HUDEP-2 (cell line): ENCODE measurements at regions not wholly inside any gene's neighbourhood (a gene's known extent, or its start where the extent isn't known, plus 50 kb on each side); places are given as distances from the start of the nearest gene placed in this dataset.
"Not testable (repeated sequence)": the region's sequence is repeated elsewhere in the genome, so short reads cannot be mapped to it uniquely, and the experiment has no call there.

ENCODE experiments used
- DNase-seq, 76 experiments: peaks; one replicate each; lab custom pipeline; 2025; ENCODE audit not compliant: unreplicated experiment in 76 of 76; lab: John Stamatoyannopoulos, UW

- DNase-seq = no peak
Observed at GRCh38 chr11:28961726-28962125, 853.5 kb downstream of the METTL15 start.

GRCh38 chr11:28956446-28956845 lies 848.3 kb downstream of the METTL15 start:
- DNase-seq = no peak

DNA sequence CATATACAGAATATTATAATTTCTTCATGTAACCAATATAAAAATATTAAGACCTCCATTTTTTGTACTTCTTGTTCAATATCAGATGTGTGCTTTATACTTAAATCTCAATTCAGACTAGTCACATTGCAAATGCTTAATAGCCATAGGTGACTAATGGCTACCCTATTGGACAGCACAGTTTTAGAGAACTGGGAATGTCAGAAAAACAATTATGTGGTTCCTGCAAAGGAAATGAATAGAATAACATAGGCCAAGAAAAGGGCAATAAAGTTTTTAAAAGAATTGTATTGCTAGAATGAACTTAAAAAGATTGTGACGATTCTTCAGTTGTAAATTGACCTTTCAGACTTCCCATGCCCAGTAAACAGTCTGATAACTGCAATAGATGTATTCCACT lies 843.0 kb downstream of the METTL15 start:
- DNase-seq = no peak

DNA sequence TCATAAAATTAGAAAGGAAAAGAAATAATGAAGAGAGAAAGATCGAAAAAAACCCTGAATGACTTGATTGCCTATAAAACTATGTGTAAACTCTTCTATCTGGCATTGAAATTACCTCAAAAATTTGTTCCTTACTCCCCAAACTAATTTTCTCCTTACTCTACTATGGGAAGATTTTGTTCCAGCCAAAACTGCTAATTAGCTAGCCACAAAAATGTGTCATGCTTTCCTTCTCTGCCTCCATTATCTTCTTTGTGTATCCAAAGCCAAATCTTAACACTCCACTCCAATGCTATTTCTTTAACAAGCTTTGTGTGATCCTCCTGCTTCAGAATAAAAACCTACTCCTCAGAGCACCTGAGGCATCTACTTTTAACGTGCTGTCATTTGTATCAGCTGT lies 831.2 kb downstream of the METTL15 start:
- DNase-seq = no peak

GRCh38 chr11:28938091-28938490 lies 829.9 kb downstream of the METTL15 start:
- no peak for DNase-seq

GRCh38 chr11:28932940-28933339 lies 824.8 kb downstream of the METTL15 start:
- DNase-seq = no peak

DNA sequence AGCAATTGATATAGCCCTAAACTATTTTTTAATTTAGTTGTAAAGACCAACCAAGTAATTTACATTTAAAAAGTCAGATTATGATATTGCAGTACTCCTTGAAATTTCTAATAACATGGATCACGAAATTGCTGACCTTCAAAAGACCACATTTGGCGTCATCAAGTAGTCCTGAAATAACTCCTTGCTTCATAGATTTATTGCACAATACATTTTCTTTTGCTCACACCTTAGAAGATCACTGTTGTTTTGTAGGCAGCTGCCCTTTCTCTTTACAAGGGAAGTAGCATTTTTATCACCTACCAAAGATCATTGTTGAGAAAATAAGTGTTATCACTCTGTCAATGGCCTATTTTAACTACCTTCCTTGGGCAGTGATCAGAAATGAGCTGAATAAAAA lies 815.8 kb downstream of the METTL15 start:
- DNase-seq = no peak

GRCh38 chr11:28922386-28922981 lies 814.3 kb downstream of the METTL15 start:
- no peak for DNase-seq

GRCh38 chr11:28919194-28919593 lies 811.0 kb downstream of the METTL15 start:
- DNase-seq = no peak

DNA sequence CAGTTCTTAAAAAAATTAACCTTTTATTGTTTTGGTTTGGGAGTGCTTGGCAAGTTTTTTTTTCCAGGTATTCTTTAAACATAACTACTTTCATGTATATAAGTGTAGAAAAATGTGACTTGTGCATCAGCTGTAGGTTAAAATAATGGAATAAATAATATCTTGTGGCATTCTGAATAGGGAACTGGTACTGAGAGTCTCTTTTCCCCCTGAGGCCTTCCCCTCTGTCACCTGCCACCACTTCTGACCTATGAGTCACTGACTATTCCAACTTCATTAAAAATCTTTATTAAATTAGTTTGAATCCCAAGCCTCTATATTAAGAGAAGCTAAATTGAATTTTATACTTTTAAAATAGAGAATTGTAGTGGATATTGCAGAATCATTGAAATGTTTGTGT lies 805.7 kb downstream of the METTL15 start:
- DNase-seq = no peak

DNA sequence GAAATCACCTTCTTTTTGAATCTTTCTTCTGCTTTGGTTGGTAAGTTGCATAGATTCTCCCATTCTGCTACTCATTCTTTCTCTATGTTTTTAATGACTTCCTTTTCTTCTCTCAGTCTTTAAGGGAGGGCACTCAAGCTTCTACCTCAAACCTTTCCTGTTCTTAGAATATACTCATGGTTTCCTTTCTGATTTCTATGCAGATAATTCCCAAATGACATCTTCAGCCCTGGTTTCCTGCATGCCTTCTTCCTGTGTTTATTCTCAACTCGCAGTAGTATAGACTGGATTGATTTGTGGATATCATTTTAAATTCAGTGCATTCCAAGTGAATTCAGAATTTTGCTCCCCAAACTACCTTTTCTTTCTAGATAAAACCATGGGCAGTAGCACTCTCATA lies 803.6 kb downstream of the METTL15 start:
- DNase-seq = no peak

DNA sequence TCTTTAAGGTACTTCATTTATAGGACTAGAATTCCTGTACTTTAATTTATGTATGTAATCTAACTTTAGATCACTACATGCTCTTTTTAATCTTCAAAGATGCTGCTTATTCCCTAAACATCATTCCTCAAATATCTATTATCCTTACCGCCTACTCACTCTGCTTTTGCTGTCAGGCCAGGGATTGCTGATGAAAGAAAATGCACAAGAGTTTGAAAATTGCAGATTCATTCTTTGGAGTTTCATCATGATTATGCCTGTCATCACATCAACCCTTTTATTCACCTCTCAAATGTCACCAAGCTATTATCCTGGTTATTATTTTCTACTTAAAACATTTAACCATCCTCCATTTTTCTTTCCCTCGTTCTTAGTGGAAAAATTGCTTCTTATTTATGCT lies 802.7 kb downstream of the METTL15 start:
- DNase-seq = no peak

- DNase-seq = no peak
Observed at GRCh38 chr11:28903716-28904115, 795.5 kb downstream of the METTL15 start.

GRCh38 chr11:28900427-28900826 lies 792.2 kb downstream of the METTL15 start:
- no peak for DNase-seq

DNA sequence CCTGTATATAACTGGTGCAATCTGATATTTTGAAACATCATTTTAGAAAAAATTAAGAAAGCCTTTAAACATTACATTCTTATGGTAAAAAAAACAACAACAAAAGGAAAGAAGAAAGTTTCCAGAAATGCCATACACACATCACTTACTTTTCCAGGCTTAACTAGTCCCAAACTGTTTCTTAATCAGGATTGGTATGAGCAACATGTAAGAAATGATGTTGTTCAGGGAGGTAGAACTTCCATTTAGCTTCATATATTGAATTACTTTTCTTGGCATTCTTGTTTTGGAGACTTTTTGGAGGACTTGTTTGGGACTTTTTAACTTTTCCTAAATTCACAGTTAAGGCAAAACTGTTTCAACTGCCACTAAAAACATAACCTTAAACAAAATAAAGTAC lies 791.5 kb downstream of the METTL15 start:
- DNase-seq = no peak

DNA sequence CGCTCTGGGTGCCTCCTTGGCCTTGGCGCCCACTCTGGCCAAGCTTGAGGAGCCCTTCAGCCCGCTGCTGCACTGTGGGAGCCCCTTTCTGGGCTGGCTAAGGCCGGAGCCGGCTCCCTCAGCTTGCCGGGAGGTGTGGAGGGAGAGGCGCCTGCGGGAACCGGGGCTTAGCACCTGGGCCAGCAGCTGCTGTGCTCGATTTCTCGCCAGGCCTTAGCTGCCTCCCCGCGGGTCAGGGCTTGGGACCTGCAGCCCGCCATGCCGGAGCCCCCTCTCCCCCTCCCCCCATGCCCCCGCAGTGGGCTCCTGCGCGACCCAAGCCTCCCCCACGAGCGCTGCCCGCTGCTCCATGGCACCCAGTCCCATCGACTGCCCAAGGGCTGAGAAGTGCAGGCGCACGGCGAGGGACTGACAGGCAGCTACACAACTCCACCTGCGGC lies 782.4 kb downstream of the METTL15 start:
- DNase-seq = not testable (repeated sequence)

GRCh38 chr11:28887681-28888080 lies 779.5 kb downstream of the METTL15 start:
- no peak for DNase-seq

GRCh38 chr11:28879869-28880268 lies 771.7 kb downstream of the METTL15 start:
- no peak for DNase-seq

DNA sequence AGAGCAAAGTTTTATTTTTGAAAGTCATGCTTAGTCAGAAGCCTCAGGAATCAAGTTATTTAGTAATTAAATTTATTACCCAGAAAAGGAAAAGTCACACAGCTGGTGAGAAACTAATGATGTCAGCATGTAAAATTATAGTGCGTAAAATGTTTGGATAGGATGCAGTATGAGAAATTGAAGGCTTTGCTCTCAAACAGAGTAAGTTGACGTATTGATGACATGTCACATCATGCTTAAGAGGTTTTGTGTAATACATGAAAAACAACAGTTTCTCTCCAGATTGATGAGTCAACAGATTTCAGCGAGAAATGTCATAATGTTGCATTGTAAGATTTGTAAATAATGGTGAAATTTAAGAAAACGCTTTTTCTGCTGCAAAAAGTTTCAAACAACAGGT lies 769.8 kb downstream of the METTL15 start:
- DNase-seq = no peak

DNA sequence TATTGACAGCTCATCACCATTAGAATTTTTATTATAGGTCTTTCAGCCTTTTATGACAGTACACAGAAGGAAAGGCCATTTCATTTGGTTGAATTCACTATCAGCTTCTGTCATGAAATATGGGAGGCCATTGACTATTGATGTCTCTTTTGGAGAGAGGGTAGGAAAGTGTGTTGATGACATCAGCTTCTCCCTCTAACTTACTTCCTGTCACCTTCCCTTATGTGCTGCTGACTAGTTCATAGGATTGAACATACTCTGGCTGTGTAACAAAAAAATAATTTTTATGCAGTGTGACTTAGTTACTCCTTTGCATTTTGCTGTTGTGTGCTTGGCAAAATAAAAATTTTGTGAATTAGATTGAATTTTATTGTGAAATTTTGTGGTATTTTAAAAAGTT lies 769.2 kb downstream of the METTL15 start:
- DNase-seq = no peak

- DNase-seq = no peak
Observed at GRCh38 chr11:28874706-28875105, 766.5 kb downstream of the METTL15 start.

DNA sequence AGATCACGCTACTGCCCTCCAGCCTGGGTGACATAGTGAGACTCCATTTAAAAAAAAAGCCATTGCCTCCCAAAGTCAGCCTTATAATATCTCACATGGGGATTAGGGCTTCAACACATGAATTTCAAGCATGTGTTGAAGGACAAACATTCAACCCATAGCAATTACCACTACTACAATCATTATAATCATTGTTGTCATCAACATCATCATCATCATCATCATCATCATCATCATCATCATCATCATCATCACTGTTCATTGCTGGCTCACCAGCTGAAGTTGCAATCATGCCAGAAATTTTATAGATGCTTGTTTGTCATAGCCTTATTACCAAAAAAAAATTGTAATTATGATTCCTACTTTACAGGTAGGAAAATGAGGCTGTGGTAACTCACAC lies 762.9 kb downstream of the METTL15 start:
- no peak for DNase-seq

DNA sequence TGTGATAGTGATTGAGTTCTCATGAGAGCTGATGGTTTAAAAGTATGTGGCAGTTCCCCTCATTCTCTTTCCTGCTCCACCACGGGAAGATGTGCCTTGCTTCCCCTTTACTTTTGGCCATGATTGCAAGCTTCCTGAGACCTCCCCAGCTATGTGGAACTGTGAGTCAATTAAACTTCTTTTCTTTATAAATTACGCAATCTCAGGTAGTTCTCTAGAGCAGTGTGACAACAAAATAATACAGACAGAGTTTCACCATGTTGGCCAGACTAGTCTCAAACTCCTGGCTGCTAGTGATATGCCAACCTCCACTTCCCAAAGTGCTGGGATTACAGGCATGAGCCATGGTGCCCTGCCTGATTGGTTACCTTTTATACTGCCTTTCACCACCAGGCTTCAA lies 755.2 kb downstream of the METTL15 start:
- DNase-seq = no peak
